ENCODE measurements at regions not wholly inside any gene's neighbourhood (a gene's known extent, or its start where the extent isn't known, plus 50 kb on each side); places are given as distances from the start of the nearest gene placed in this dataset.

DNA sequence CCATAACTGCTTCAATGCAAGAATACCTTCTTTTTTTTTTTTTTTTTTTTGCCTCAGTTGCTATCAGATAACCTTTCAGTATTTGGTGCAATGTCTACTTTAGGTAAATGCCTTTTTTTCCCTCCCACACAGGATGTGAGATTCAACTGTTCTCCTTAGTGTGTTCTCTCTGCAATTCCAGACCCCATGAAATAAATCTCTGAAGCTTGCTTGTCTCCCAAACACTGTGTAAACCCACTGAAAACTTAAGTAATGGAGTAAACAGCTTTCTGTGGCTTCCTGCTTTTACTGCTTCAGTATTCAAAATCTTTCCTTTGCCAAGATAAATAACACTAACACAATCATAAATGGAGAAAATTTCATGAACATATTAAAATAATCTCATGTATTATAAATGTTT, 55.8 kb upstream of the CLEC14A start:
- ATAC-seq: no peak
- TF ChIP-seq, protein P1, sequence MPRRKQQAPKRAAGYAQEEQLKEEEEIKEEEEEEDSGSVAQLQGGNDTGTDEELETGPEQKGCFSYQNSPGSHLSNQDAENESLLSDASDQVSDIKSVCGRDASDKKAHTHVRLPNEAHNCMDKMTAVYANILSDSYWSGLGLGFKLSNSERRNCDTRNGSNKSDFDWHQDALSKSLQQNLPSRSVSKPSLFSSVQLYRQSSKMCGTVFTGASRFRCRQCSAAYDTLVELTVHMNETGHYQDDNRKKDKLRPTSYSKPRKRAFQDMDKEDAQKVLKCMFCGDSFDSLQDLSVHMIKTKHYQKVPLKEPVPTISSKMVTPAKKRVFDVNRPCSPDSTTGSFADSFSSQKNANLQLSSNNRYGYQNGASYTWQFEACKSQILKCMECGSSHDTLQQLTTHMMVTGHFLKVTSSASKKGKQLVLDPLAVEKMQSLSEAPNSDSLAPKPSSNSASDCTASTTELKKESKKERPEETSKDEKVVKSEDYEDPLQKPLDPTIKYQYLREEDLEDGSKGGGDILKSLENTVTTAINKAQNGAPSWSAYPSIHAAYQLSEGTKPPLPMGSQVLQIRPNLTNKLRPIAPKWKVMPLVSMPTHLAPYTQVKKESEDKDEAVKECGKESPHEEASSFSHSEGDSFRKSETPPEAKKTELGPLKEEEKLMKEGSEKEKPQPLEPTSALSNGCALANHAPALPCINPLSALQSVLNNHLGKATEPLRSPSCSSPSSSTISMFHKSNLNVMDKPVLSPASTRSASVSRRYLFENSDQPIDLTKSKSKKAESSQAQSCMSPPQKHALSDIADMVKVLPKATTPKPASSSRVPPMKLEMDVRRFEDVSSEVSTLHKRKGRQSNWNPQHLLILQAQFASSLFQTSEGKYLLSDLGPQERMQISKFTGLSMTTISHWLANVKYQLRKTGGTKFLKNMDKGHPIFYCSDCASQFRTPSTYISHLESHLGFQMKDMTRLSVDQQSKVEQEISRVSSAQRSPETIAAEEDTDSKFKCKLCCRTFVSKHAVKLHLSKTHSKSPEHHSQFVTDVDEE (CRISPR knock-in tag; IDR thresholded peaks at IDR 0.05): no peak
- no peak for TF ChIP-seq TCF4 (CRISPR knock-in tag; IDR thresholded peaks at IDR 0.05; ENCODE audit: borderline replicate concordance)
- TF ChIP-seq, protein P2, sequence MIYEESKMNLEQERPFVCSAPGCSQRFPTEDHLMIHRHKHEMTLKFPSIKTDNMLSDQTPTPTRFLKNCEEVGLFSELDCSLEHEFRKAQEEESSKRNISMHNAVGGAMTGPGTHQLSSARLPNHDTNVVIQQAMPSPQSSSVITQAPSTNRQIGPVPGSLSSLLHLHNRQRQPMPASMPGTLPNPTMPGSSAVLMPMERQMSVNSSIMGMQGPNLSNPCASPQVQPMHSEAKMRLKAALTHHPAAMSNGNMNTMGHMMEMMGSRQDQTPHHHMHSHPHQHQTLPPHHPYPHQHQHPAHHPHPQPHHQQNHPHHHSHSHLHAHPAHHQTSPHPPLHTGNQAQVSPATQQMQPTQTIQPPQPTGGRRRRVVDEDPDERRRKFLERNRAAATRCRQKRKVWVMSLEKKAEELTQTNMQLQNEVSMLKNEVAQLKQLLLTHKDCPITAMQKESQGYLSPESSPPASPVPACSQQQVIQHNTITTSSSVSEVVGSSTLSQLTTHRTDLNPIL (CRISPR knock-in tag; IDR thresholded peaks at IDR 0.05; ENCODE audit: low read depth): no peak

DNA sequence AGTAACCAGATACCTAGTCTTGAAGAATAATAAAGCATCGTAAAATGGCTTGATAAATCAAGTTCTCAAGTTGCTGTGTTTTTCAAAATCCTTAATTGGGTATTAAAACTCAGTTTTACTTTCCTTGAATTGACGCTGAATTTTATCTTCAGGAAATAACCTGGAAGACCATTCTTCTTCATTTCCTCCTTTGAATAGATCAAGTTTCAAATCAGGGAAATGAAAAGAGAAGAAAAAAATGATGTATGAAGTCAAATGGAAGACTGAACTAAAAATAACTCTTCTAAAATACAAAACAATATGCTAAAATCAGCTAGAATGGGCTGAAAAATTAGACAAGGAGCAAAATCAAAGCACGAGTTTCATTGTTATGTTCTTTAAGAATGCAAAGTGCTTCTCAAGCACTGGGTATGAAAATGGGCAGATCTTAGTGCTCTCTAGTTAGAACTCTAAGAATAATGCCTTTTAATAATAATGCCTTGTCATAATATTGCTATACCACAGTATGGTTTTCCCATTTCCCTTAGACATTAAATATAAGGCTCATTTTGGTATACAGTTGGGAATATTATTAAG, 54.6 kb upstream of the CLEC14A start:
- no peak for ATAC-seq
- TF ChIP-seq OSR1 (CRISPR knock-in tag; IDR thresholded peaks at IDR 0.05): no peak
- no peak for TF ChIP-seq SNAI2 (CRISPR knock-in tag; IDR thresholded peaks at IDR 0.05)
- TF ChIP-seq CSDC2 (CRISPR knock-in tag; IDR thresholded peaks at IDR 0.05): no peak
- TF ChIP-seq, protein P3, sequence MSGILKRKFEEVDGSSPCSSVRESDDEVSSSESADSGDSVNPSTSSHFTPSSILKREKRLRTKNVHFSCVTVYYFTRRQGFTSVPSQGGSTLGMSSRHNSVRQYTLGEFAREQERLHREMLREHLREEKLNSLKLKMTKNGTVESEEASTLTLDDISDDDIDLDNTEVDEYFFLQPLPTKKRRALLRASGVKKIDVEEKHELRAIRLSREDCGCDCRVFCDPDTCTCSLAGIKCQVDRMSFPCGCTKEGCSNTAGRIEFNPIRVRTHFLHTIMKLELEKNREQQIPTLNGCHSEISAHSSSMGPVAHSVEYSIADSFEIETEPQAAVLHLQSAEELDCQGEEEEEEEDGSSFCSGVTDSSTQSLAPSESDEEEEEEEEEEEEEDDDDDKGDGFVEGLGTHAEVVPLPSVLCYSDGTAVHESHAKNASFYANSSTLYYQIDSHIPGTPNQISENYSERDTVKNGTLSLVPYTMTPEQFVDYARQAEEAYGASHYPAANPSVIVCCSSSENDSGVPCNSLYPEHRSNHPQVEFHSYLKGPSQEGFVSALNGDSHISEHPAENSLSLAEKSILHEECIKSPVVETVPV (CRISPR knock-in tag; IDR thresholded peaks at IDR 0.05): no peak
- no peak for TF ChIP-seq ZNF70 (CRISPR knock-in tag; IDR thresholded peaks at IDR 0.05)
- no peak for TF ChIP-seq ZNF8 (CRISPR knock-in tag; IDR thresholded peaks at IDR 0.05)
- TF ChIP-seq, protein P2 (CRISPR knock-in tag; IDR thresholded peaks at IDR 0.05; ENCODE audit: low read depth): no peak
- no peak for TF ChIP-seq TCF4 (CRISPR knock-in tag; IDR thresholded peaks at IDR 0.05; ENCODE audit: borderline replicate concordance)
- no peak for TF ChIP-seq ZNF565 (CRISPR knock-in tag; conservative IDR thresholded peaks at IDR 0.05; ENCODE audit: low read depth)
- TF ChIP-seq ZC3H10 (CRISPR knock-in tag; IDR thresholded peaks at IDR 0.05): no peak
- TF ChIP-seq ARNTL (CRISPR knock-in tag; IDR thresholded peaks at IDR 0.05; ENCODE audit: borderline replicate concordance, low read depth): no peak
- TF ChIP-seq, protein P4, sequence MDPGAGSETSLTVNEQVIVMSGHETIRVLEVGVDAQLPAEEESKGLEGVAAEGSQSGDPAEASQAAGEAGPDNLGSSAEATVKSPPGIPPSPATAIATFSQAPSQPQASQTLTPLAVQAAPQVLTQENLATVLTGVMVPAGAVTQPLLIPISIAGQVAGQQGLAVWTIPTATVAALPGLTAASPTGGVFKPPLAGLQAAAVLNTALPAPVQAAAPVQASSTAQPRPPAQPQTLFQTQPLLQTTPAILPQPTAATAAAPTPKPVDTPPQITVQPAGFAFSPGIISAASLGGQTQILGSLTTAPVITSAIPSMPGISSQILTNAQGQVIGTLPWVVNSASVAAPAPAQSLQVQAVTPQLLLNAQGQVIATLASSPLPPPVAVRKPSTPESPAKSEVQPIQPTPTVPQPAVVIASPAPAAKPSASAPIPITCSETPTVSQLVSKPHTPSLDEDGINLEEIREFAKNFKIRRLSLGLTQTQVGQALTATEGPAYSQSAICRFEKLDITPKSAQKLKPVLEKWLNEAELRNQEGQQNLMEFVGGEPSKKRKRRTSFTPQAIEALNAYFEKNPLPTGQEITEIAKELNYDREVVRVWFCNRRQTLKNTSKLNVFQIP (CRISPR knock-in tag; IDR thresholded peaks at IDR 0.05; ENCODE audit: borderline replicate concordance, low read depth): no peak
- TF ChIP-seq, protein P1 (CRISPR knock-in tag; IDR thresholded peaks at IDR 0.05): no peak
- TF ChIP-seq RARB (CRISPR knock-in tag; IDR thresholded peaks at IDR 0.05): no peak
- TF ChIP-seq, protein P5, sequence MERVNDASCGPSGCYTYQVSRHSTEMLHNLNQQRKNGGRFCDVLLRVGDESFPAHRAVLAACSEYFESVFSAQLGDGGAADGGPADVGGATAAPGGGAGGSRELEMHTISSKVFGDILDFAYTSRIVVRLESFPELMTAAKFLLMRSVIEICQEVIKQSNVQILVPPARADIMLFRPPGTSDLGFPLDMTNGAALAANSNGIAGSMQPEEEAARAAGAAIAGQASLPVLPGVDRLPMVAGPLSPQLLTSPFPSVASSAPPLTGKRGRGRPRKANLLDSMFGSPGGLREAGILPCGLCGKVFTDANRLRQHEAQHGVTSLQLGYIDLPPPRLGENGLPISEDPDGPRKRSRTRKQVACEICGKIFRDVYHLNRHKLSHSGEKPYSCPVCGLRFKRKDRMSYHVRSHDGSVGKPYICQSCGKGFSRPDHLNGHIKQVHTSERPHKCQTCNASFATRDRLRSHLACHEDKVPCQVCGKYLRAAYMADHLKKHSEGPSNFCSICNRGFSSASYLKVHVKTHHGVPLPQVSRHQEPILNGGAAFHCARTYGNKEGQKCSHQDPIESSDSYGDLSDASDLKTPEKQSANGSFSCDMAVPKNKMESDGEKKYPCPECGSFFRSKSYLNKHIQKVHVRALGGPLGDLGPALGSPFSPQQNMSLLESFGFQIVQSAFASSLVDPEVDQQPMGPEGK (CRISPR knock-in tag; IDR thresholded peaks at IDR 0.05; ENCODE audit: borderline replicate concordance): no peak
- no peak for TF ChIP-seq ISL1 (CRISPR knock-in tag; IDR thresholded peaks at IDR 0.05)
- no peak for TF ChIP-seq ESRRG (CRISPR knock-in tag; IDR thresholded peaks at IDR 0.05)
- TF ChIP-seq GLIS3 (CRISPR knock-in tag; IDR thresholded peaks at IDR 0.05): no peak

Data from SK-N-SH treated with all-trans-retinoic acid at 6 μM for 48 hours (cell line).